ENCODE measurements at regions not wholly inside any gene's neighbourhood (a gene's known extent, or its start where the extent isn't known, plus 50 kb on each side); places are given as distances from the start of the nearest gene placed in this dataset.

DNA sequence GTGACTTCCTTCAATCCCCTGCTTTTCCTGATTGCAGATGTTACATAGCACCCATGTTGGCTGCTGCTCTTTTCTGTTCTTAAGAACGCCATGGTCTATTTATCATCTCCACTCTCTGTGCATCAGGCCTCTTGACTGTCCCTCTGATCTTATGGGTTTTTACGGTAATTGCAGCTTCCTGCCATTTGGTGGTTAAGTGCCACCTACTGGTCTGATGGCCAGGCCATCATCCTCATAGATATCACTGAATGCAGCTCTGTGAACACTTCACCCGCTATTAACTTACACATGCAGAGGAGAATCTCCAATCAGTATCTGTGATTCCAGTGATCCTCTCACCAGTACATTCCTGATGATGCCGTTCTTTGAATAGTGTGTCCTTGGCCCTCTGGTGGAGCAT, 382.4 kb downstream of the TRAM1L1 start:
- 75% methylated on average over 4 of the region's 4 CpGs for WGBS
- TF ChIP-seq POLR2A (IDR thresholded peaks at IDR 0.05) (no peak), POLR2AphosphoS5 (IDR thresholded peaks at IDR 0.05) (no peak), EP300 (IDR thresholded peaks at IDR 0.05) (no peak)
- TF ChIP-seq, protein P1, sequence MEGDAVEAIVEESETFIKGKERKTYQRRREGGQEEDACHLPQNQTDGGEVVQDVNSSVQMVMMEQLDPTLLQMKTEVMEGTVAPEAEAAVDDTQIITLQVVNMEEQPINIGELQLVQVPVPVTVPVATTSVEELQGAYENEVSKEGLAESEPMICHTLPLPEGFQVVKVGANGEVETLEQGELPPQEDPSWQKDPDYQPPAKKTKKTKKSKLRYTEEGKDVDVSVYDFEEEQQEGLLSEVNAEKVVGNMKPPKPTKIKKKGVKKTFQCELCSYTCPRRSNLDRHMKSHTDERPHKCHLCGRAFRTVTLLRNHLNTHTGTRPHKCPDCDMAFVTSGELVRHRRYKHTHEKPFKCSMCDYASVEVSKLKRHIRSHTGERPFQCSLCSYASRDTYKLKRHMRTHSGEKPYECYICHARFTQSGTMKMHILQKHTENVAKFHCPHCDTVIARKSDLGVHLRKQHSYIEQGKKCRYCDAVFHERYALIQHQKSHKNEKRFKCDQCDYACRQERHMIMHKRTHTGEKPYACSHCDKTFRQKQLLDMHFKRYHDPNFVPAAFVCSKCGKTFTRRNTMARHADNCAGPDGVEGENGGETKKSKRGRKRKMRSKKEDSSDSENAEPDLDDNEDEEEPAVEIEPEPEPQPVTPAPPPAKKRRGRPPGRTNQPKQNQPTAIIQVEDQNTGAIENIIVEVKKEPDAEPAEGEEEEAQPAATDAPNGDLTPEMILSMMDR (IDR thresholded peaks at IDR 0.05): no peak
- no peak overlapping the region for H3K4me3 ChIP-seq

DNA sequence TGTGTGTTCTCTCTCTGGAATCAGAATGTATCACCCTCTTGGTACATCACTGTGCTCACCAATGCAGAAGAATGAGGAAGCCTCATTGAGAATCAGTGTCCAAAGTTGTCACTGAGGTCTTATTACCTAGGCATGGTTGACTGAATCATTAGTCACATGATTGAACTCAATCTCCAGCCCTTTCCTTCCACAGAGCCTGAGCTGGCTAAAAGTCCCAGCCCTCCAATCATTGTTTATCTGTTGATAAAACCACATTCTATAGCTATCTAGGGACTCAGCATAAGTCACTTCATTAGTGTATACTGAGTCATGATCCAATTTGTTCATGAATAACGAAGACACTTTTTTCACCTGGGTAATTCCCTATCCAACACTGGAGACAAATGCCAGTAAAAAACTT, 396.8 kb downstream of the TRAM1L1 start:
- no peaks in the 10 kb centered on the region for H3K36me3 ChIP-seq
- TF ChIP-seq POLR2A (IDR thresholded peaks at IDR 0.05): no peak

More for the DNA sequence above, 382.4 kb downstream of the TRAM1L1 start:
- H3K27me3 ChIP-seq: no peaks in the 10 kb centered on the region
- no peaks in the 10 kb centered on the region for H3K36me3 ChIP-seq
- DNase-seq (ENCODE audit: low spot score in 2 of 2): no peak
- H3K9me3 ChIP-seq: no peaks in the 10 kb centered on the region
- H3K27ac ChIP-seq: no peak overlapping the region
- H3K4me1 ChIP-seq: no peaks in the 10 kb centered on the region

DNA sequence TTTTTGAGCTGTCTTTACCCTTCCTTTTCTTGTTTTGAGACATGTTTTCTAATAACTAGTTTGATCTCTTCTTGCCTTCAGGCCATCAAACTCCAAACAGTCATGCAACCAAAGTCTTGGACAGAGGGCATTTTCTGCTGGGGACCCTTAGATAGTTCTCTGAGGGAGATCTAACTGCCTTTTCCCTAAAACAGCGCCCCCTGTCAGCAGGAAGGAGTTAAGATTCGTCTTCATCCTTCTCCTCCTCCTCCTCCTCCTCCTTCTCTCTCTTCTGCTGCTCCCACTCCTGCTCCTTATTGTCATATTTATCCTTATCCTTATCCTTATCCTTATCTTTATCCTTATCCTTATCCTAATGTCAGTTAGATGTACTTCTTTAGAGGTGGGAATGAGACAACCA, 417.2 kb downstream of the TRAM1L1 start:
- no peak overlapping the region for H3K4me3 ChIP-seq
- H3K4me1 ChIP-seq: no peaks in the 10 kb centered on the region
- no peak overlapping the region for H3K27ac ChIP-seq
- no peak for TF ChIP-seq POLR2AphosphoS5 (IDR thresholded peaks at IDR 0.05)
- TF ChIP-seq, protein P1 (IDR thresholded peaks at IDR 0.05): no peak
- no peaks in the 10 kb centered on the region for H3K36me3 ChIP-seq
- 38% methylated on average over 2 of the region's 2 CpGs for WGBS
- no peaks in the 10 kb centered on the region for H3K9me3 ChIP-seq
- DNase-seq (ENCODE audit: low spot score in 2 of 2): no peak
- no peaks in the 10 kb centered on the region for H3K27me3 ChIP-seq

More for the DNA sequence above, 396.8 kb downstream of the TRAM1L1 start:
- Histone ChIP-seq H3K27me3 (no peaks in the 10 kb centered on the region), H3K4me3 (no peak overlapping the region), H3K4me1 (no peaks in the 10 kb centered on the region), H3K27ac (no peak overlapping the region), H3K9me3 (no peaks in the 10 kb centered on the region)
- DNase-seq (ENCODE audit: low spot score in 2 of 2): no peak
- 94% methylated on average over 1 of the region's 1 CpG for whole genome bisulfite sequencing

DNA sequence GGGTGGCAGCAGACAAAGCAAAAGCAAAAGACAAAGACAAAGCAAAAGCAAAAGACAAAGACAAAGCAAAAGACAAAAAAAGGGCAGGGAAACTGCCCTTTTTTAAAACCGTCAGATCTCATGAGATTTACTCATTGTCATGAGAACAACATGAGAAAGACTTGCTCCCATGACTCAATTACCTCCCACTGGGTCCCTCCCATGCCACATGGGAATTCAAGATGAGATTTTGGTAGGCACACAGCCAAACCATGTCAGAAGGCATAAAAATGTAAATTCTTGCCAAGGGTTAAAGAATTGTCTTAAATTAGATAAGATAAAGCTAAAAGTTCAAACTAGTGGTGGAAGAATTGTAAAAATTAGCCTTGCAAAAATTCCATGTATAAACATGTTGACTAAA, 419.7 kb downstream of the TRAM1L1 start:
- Histone ChIP-seq H3K4me3 (no peak overlapping the region), H3K27me3 (no peaks in the 10 kb centered on the region), H3K9me3 (no peaks in the 10 kb centered on the region), H3K36me3 (no peaks in the 10 kb centered on the region), H3K27ac (no peak overlapping the region), H3K4me1 (no peaks in the 10 kb centered on the region)
- TF ChIP-seq POLR2AphosphoS5 (IDR thresholded peaks at IDR 0.05) (no peak), POLR2A (IDR thresholded peaks at IDR 0.05) (no peak), EP300 (IDR thresholded peaks at IDR 0.05) (no peak)
- TF ChIP-seq, protein P1 (IDR thresholded peaks at IDR 0.05): no peak
- no peak for DNase-seq (ENCODE audit: low spot score in 2 of 2)
- WGBS: 69% methylated on average over 1 of the region's 1 CpG

DNA sequence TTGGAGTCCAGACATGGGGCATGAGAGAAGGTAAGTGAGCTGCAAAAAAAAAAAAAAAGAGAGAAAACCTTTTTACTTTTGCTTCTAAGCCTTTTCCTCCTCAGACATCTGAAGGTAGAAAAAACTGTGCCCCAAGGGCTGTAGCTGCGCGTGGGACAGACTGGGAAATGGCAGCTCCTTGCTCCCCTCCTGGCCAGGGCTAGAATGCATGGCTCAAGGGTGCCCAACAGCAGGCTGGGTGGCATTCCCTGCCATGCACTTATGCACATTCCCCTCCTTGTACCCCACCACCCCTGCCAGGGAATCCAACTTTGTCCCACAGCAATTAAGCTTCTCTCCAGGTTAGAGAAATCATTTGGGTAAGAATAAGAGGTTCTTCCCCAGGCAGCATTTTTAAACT, 421.2 kb downstream of the TRAM1L1 start:
- 62% methylated on average over 2 of the region's 2 CpGs for WGBS
- no peak for DNase-seq (ENCODE audit: low spot score in 2 of 2)
- no peak for TF ChIP-seq POLR2AphosphoS5 (IDR thresholded peaks at IDR 0.05)
- TF ChIP-seq, protein P1 (IDR thresholded peaks at IDR 0.05): no peak
- no peak for TF ChIP-seq EP300 (IDR thresholded peaks at IDR 0.05)
- no peak for TF ChIP-seq POLR2A (IDR thresholded peaks at IDR 0.05)
- no peak overlapping the region for H3K4me3 ChIP-seq
- no peaks in the 10 kb centered on the region for H3K36me3 ChIP-seq
- no peak overlapping the region for H3K27ac ChIP-seq
- no peaks in the 10 kb centered on the region for H3K9me3 ChIP-seq
- H3K27me3 ChIP-seq: no peaks in the 10 kb centered on the region
- H3K4me1 ChIP-seq: no peaks in the 10 kb centered on the region

DNA sequence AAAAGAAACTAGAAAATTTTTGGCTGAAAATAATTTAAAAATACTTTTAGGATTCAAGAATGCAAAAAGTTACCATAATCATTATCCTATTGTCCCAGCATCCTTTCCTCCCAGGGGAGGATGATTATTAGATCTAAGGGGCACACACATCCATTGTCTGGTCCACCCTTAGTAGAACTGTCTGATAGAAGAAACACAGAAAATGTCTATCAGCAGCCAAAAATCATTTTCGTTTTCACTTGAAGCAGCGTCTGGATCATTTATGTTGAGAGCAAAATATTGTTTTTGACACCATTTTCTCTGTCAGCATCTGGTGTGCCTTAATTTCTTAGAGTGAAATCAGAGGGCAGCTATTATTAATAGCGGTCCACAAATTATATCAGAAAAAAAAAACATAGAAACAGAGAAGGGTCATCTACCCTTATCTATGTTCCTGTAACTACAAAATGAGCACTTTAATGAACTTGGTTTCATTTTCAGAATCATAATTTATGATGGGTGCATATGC, 446.3 kb downstream of the TRAM1L1 start:
- Histone ChIP-seq H3K4me3 (no peak overlapping the region), H3K4me1 (no peaks in the 10 kb centered on the region), H3K9me3 (no peaks in the 10 kb centered on the region), H3K27me3 (no peaks in the 10 kb centered on the region), H3K27ac (no peak overlapping the region), H3K36me3 (no peaks in the 10 kb centered on the region)
- 64% methylated on average over 3 of the region's 3 CpGs for WGBS
- no peak for TF ChIP-seq POLR2AphosphoS5 (IDR thresholded peaks at IDR 0.05)
- TF ChIP-seq, protein P1 (IDR thresholded peaks at IDR 0.05): no peak
- TF ChIP-seq EP300 (IDR thresholded peaks at IDR 0.05): no peak
- no peak for TF ChIP-seq POLR2A (IDR thresholded peaks at IDR 0.05)
- no peak for DNase-seq (ENCODE audit: low spot score in 2 of 2)

All from suprapubic skin (tissue), 4 donors.